ENCODE measurements at regions not wholly inside any gene's neighbourhood (a gene's known extent, or its start where the extent isn't known, plus 50 kb on each side); places are given as distances from the start of the nearest gene placed in this dataset.

DNA sequence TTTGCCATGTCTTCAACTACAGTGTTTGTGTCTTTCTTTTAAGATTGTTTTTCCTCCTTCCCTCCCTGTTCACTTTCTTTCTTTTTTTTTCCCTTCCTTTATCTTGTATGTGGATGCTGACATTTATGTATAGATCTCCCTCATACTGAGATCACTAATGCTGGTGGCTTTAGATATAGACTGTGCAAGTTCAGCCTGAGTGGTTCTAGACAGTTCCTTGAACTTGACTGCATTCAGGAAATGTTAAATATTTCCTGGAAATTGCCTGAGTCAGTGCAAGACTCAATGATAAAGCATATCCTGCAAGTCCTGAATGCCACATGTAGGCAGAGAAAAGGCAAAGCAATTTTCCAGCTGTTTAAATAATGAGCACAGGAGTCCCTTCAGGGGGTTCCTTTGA, 182.5 kb upstream of the NR3C1 start:
- Histone ChIP-seq H3K36me3 (no peaks in the 10 kb centered on the region), H3K9me3 (no peaks in the 10 kb centered on the region), H3K27me3 (no peaks in the 10 kb centered on the region), H3K4me1 (no peaks in the 10 kb centered on the region), H3K4me3 (ENCODE audit: low read depth, low read length) (no peak overlapping the region)
- TF ChIP-seq, protein P1, sequence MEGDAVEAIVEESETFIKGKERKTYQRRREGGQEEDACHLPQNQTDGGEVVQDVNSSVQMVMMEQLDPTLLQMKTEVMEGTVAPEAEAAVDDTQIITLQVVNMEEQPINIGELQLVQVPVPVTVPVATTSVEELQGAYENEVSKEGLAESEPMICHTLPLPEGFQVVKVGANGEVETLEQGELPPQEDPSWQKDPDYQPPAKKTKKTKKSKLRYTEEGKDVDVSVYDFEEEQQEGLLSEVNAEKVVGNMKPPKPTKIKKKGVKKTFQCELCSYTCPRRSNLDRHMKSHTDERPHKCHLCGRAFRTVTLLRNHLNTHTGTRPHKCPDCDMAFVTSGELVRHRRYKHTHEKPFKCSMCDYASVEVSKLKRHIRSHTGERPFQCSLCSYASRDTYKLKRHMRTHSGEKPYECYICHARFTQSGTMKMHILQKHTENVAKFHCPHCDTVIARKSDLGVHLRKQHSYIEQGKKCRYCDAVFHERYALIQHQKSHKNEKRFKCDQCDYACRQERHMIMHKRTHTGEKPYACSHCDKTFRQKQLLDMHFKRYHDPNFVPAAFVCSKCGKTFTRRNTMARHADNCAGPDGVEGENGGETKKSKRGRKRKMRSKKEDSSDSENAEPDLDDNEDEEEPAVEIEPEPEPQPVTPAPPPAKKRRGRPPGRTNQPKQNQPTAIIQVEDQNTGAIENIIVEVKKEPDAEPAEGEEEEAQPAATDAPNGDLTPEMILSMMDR (IDR thresholded peaks at IDR 0.05; ENCODE audit: low read depth, low read length), result no peak
- no peak for DNase-seq

DNA sequence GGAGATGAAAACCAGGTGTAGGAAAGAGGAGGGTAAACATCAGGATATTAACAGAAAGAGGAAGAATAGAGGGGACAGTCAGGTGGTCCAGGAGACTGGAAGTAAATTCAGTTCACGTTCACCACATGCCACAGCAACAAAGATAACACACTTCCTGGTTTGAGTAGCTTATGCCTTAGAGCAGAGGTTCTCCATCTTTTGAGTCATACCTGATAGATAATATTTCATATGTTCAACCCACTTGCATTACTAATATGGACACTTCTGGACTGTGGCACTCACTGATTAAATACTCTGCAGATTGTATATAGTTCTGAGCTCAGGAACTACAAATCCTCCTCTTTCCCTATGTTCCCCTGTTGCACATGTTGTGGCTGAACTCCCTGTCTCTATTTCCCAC, 179.9 kb upstream of the NR3C1 start:
- Histone ChIP-seq H3K36me3 (no peaks in the 10 kb centered on the region), H3K4me3 (ENCODE audit: low read depth, low read length) (no peak overlapping the region), H3K9me3 (no peaks in the 10 kb centered on the region), H3K4me1 (no peaks in the 10 kb centered on the region), H3K27me3 (no peaks in the 10 kb centered on the region)
- DNase-seq, result no peak
- TF ChIP-seq, protein P1 (IDR thresholded peaks at IDR 0.05; ENCODE audit: low read depth, low read length), result no peak

DNA sequence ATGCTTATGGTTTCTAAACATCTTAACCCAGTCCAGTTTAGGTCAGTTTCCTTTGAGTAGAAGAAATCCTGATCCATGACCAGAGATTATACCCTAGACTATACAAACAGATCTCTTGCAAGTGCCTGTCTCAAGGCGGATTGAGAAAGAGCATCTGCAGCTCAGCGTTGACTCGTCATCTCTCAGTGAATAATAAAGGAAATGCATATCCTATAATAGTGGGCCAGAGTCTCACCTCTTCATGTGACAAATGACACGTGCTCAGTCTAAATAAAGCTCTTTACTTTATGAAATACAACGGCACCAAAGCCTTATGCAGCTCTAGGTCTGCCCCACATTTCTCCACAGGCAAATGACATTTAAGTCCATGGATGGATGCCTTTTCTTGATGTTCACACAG, 179.4 kb upstream of the NR3C1 start:
- H3K36me3 ChIP-seq, result no peaks in the 10 kb centered on the region
- no peak overlapping the region for H3K4me3 ChIP-seq (ENCODE audit: low read depth, low read length)
- TF ChIP-seq, protein P1 (IDR thresholded peaks at IDR 0.05; ENCODE audit: low read depth, low read length), result no peak
- H3K4me1 ChIP-seq, result no peaks in the 10 kb centered on the region
- no peak for DNase-seq
- no peaks in the 10 kb centered on the region for H3K27me3 ChIP-seq
- H3K9me3 ChIP-seq, result no peaks in the 10 kb centered on the region

DNA sequence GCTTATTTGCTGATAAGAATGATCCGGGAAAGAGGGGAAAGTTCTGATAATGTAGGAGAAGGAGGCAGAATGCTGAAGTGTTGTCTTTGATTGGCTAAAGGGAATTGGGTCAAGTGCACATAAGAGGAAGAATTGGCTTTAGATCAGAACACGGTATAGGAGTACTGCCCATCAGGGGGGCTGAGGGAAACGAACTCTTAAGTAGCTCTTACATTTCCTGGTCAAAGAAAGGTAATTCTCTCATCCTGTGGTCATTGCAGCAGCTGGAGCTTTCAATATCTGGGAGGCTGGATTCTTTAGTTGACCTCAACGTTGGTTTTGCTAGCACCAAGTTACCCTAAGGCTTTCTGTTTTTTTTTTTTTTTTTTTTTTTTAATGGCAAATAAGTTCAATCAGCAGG, 178.7 kb upstream of the NR3C1 start:
- H3K36me3 ChIP-seq, result no peaks in the 10 kb centered on the region
- H3K4me3 ChIP-seq (ENCODE audit: low read depth, low read length), result no peak overlapping the region
- H3K27me3 ChIP-seq, result no peaks in the 10 kb centered on the region
- no peak for DNase-seq
- H3K9me3 ChIP-seq, result no peaks in the 10 kb centered on the region
- H3K4me1 ChIP-seq, result no peaks in the 10 kb centered on the region
- TF ChIP-seq, protein P1 (IDR thresholded peaks at IDR 0.05; ENCODE audit: low read depth, low read length), result no peak

- H3K4me3 ChIP-seq (ENCODE audit: low read depth, low read length), result no peak overlapping the region
- H3K4me1 ChIP-seq, result no peaks in the 10 kb centered on the region
- DNase-seq, result no peak
- H3K36me3 ChIP-seq, result no peaks in the 10 kb centered on the region
- no peaks in the 10 kb centered on the region for H3K27me3 ChIP-seq
- H3K9me3 ChIP-seq, result no peaks in the 10 kb centered on the region
- TF ChIP-seq, protein P1 (IDR thresholded peaks at IDR 0.05; ENCODE audit: low read depth, low read length), result no peak
These were observed 178.2 kb upstream of the NR3C1 start for GRCh38 chr5:143581649-143582048.

DNA sequence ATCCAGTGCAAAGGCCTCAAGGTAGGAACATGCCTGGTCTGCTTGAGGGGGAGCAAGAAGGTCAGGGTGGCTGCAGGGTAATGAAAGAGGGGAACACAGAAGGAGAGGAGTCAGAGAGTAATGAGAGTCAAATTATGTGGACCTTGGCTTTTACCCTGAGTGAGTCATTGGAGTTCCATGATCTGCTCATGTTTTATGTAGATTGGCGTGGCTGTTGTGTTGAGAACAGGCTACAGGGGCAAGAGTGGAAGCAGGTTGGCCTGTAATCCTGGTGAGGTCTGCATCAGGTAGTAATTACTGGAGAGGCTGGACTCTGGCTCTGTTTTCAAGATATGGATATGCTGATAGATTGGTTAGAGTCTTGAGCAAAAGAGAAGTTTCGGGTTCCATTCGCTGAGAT, 177.7 kb upstream of the NR3C1 start:
- Histone ChIP-seq H3K27me3 (no peaks in the 10 kb centered on the region), H3K4me3 (ENCODE audit: low read depth, low read length) (no peak overlapping the region), H3K36me3 (no peaks in the 10 kb centered on the region), H3K9me3 (no peaks in the 10 kb centered on the region), H3K4me1 (no peaks in the 10 kb centered on the region)
- DNase-seq, result no peak
- TF ChIP-seq, protein P1 (IDR thresholded peaks at IDR 0.05; ENCODE audit: low read depth, low read length), result no peak
